HCT116 (cell line): ENCODE measurements at regions not wholly inside any gene's neighbourhood (a gene's known extent, or its start where the extent isn't known, plus 50 kb on each side); places are given as distances from the start of the nearest gene placed in this dataset.

Source experiments
- ATAC-seq: fragments of 200-7000 bp; cut with Tn5 transposase; 2 replicates; pipeline ENCODE4 v1.9.1; 2020; ENCODE audit warnings: mild to moderate bottlenecking, moderate library complexity
- BruUV-seq: library from RNA; stranded (reverse); fragments of 400-500 nt; replicated peaks from 2 replicates; lab custom pipeline; 2021; lab: Mats Ljungman, UMichigan
- CTCF ChIA-PET: fragments of 300-600 bp; sonication (Branson Sonifier 250); formaldehyde crosslinking; loops from one replicate; lab custom pipeline; 2021; ENCODE audit warnings: antibody characterized with exemption; lab: Charles Lee
- POLR2A ChIA-PET: fragments of 300-600, 350-600 bp; sonication (Branson Sonifier 250); formaldehyde crosslinking; loops from one replicate; lab custom pipeline; 2021; ENCODE audit warnings: antibody characterized with exemption; lab: Charles Lee
- RAD21 ChIA-PET, 2 experiments: fragments of 300-600 bp; sonication (Branson Sonifier 250); formaldehyde crosslinking; loops; one replicate each; lab custom pipeline; 2023; ENCODE audit warnings: low total read pairs in 2 of 2; ENCODE audit not compliant: uncharacterized antibody in 2 of 2, unreplicated experiment in 2 of 2, low non-redundant PET in 1 of 2; lab: Charles Lee
- DNase-seq: peaks from one replicate; pipeline ENCODE4 v3.0.0-alpha.2; 2010; ENCODE audit warnings: low read depth, low spot score
- H2AFZ ChIP-seq: fragments of 200-600 bp; shearing (Covaris generic), sonication (generic); 2 replicates; pipeline ENCODE4 v1.6.1; 2017; ENCODE audit warnings: low read depth, mixed run types, mixed read lengths, antibody characterized with exemption, low read length; ENCODE audit not compliant: poor library complexity, severe bottlenecking
- H3K27ac ChIP-seq: 2 replicates; pipeline ENCODE4 v1.5.1; 2012; ENCODE audit warnings: low read depth, low read length
- H3K27me3 ChIP-seq: fragments of 200-600 bp; sonication (generic); 2 replicates; pipeline ENCODE4 v1.6.1; 2016; ENCODE audit warnings: mixed run types, low read length, mixed read lengths; ENCODE audit not compliant: insufficient read depth
- H3K36me3 ChIP-seq, 2 experiments: fragments of 200-500 bp in 1 of 2; fragments of 200-600 bp in 1 of 2; sonication (Bioruptor generic) in 1 of 2; sonication (generic) in 1 of 2; 2 replicates each; pipeline versions ENCODE4 v1.5.1 to v1.6.1; 2014 to 2016; ENCODE audit warnings: low read length in 2 of 2, inconsistent platforms in 1 of 2, mixed read lengths in 1 of 2, mixed run types in 1 of 2; ENCODE audit not compliant: insufficient read depth in 2 of 2, control insufficient read depth in 1 of 2
- H3K4me1 ChIP-seq, 2 experiments: fragments of 200-600 bp in 1 of 2; sonication (generic) in 1 of 2; 2 replicates each; pipeline versions ENCODE4 v1.5.1 to v1.6.1; 2012 to 2017; ENCODE audit warnings: low read length in 2 of 2, inconsistent platforms in 1 of 2, mild to moderate bottlenecking in 1 of 2, mixed read lengths in 1 of 2, mixed run types in 1 of 2, moderate library complexity in 1 of 2; ENCODE audit not compliant: insufficient read depth in 2 of 2, control insufficient read depth in 1 of 2
- H3K4me2 ChIP-seq: fragments of 200-600 bp; sonication (generic); 2 replicates; pipeline ENCODE4 v1.6.1; 2017; ENCODE audit warnings: mixed run types, low read length, mixed read lengths
- H3K4me3 ChIP-seq, 2 experiments: fragments of 200-600 bp in 1 of 2; sonication (generic) in 1 of 2; replicated peaks in 1 of 2; 2 replicates each; pipeline ENCODE4 v1.5.1; 2011 to 2016; ENCODE audit warnings: low read length in 2 of 2, control low read depth in 1 of 2, low read depth in 1 of 2, mild to moderate bottlenecking in 1 of 2, mixed read lengths in 1 of 2, mixed run types in 1 of 2
- H3K79me2 ChIP-seq: fragments of 200-600 bp; sonication (generic); 2 replicates; pipeline ENCODE4 v1.6.1; 2017; ENCODE audit warnings: mild to moderate bottlenecking, mixed run types, low read length, moderate library complexity, mixed read lengths; ENCODE audit not compliant: insufficient read depth
- H3K9ac ChIP-seq: fragments of 200-600 bp; sonication (generic); 2 replicates; pipeline ENCODE4 v1.6.1; 2016; ENCODE audit warnings: low read length, mixed read lengths
- H3K9me2 ChIP-seq: fragments of 200-600 bp; sonication (generic), shearing (Covaris generic); 2 replicates; pipeline ENCODE4 v1.6.1; 2017; ENCODE audit warnings: mixed run types, mild to moderate bottlenecking, moderate library complexity; ENCODE audit not compliant: insufficient read depth
- H3K9me3 ChIP-seq, 2 experiments: fragments of 200-500 bp in 1 of 2; fragments of 200-600 bp in 1 of 2; sonication (Bioruptor generic) in 1 of 2; sonication (generic) in 1 of 2; 2 replicates each; pipeline ENCODE4 v1.6.1; 2014 to 2017; ENCODE audit warnings: low read length in 2 of 2, mixed read lengths in 2 of 2, inconsistent platforms in 1 of 2, low read depth in 1 of 2, mild to moderate bottlenecking in 1 of 2, mixed run types in 1 of 2, moderate library complexity in 1 of 2; ENCODE audit not compliant: control insufficient read depth in 1 of 2, insufficient read depth in 1 of 2
- H4K20me1 ChIP-seq: fragments of 200-600 bp; sonication (generic), shearing (Covaris generic); 2 replicates; pipeline ENCODE4 v1.6.1; 2017; ENCODE audit warnings: mixed run types, mild to moderate bottlenecking, moderate library complexity; ENCODE audit not compliant: insufficient read depth
- CBX3 ChIP-seq: IDR thresholded peaks from 2 replicates; pipeline ENCODE4 v1.6.1; 2012; ENCODE audit warnings: low read depth
- EZH2phosphoT487 ChIP-seq: fragments of 200-600 bp; IDR thresholded peaks from 2 replicates; pipeline ENCODE4 v1.6.1; 2018; ENCODE audit warnings: antibody characterized with exemption, borderline replicate concordance
- FOSL1 ChIP-seq: IDR thresholded peaks from 2 replicates; pipeline ENCODE4 v1.6.1; 2012; ENCODE audit warnings: low read depth
- SP1 ChIP-seq: IDR thresholded peaks from 2 replicates; pipeline ENCODE4 v1.6.1; 2012; ENCODE audit warnings: low read depth
- SRF ChIP-seq: IDR thresholded peaks from 2 replicates; pipeline ENCODE4 v1.6.1; 2012; ENCODE audit warnings: low read depth
- intact Hi-C: fragments of 100-400 bp; cut with micrococcal nuclease; formaldehyde crosslinking; loops from 2 replicates; pipeline ENCODE4 v1.10.0; 2022
- TF ChIP-seq, protein P1 (sequence below): IDR thresholded peaks from 2 replicates; pipeline ENCODE4 v1.6.1; 2012; ENCODE audit warnings: low read depth
- TF ChIP-seq, protein P2 (sequence below), 3 experiments: fragments of 200-600 bp in 1 of 3; sonication (generic) in 1 of 3; IDR thresholded peaks in 2 of 3; conservative IDR thresholded peaks in 1 of 3; 2 replicates each; pipeline ENCODE4 v1.5.1; 2012 to 2017; ENCODE audit warnings: low read depth in 2 of 3, low read length in 2 of 3, antibody characterized with exemption in 1 of 3, borderline replicate concordance in 1 of 3, control low read depth in 1 of 3, mild to moderate bottlenecking in 1 of 3, mixed read lengths in 1 of 3, mixed run types in 1 of 3, moderate library complexity in 1 of 3; ENCODE audit not compliant: insufficient read depth in 1 of 3
- TF ChIP-seq, protein P3 (sequence below): IDR thresholded peaks from 2 replicates; pipeline ENCODE4 v1.6.1; 2011; ENCODE audit warnings: mild to moderate bottlenecking, low read length, moderate library complexity; ENCODE audit not compliant: insufficient replicate concordance; ENCODE audit errors: extremely low read depth

DNA sequence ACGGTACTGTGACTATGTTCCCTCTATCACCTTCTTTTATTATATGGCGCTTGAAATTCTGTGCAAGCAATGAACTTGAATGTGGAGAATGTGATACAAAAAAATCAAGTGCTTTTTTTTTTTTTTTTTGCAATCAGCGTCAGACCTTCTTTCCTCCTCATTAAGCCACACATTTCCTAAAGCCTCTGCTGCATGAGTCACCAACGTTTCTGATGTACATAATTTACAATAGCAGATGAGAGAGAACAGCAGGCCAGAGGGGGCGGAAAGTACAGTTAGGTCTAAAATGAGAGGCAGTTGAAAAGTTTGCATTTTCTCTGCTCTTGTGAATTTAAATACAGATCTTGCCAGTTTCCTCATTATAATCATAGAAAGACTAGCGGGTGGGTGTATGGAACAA lies 114.6 kb upstream of the RIPOR2 start:
- no peak overlapping the region for H2AFZ ChIP-seq
- no TSS peak for BruUV-seq
- H3K27me3 ChIP-seq = no peaks in the 10 kb centered on the region
- ATAC-seq = no peak
- no peak overlapping the region for H3K27ac ChIP-seq
- H3K79me2 ChIP-seq = no peaks in the 10 kb centered on the region
- H3K9ac ChIP-seq = no peak overlapping the region
- no peaks in the 10 kb centered on the region for H3K9me2 ChIP-seq
- intact Hi-C loops = no loop called here
- no peaks in the 10 kb centered on the region for H4K20me1 ChIP-seq
- H3K9me3 ChIP-seq = no peaks in the 10 kb centered on the region
- CTCF ChIA-PET = no interaction called here
- no peak overlapping the region for H3K4me2 ChIP-seq
- H3K4me3 ChIP-seq = no peak overlapping the region
- TF ChIP-seq CBX3 = no peak
- TF ChIP-seq, protein P1, sequence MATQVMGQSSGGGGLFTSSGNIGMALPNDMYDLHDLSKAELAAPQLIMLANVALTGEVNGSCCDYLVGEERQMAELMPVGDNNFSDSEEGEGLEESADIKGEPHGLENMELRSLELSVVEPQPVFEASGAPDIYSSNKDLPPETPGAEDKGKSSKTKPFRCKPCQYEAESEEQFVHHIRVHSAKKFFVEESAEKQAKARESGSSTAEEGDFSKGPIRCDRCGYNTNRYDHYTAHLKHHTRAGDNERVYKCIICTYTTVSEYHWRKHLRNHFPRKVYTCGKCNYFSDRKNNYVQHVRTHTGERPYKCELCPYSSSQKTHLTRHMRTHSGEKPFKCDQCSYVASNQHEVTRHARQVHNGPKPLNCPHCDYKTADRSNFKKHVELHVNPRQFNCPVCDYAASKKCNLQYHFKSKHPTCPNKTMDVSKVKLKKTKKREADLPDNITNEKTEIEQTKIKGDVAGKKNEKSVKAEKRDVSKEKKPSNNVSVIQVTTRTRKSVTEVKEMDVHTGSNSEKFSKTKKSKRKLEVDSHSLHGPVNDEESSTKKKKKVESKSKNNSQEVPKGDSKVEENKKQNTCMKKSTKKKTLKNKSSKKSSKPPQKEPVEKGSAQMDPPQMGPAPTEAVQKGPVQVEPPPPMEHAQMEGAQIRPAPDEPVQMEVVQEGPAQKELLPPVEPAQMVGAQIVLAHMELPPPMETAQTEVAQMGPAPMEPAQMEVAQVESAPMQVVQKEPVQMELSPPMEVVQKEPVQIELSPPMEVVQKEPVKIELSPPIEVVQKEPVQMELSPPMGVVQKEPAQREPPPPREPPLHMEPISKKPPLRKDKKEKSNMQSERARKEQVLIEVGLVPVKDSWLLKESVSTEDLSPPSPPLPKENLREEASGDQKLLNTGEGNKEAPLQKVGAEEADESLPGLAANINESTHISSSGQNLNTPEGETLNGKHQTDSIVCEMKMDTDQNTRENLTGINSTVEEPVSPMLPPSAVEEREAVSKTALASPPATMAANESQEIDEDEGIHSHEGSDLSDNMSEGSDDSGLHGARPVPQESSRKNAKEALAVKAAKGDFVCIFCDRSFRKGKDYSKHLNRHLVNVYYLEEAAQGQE = no peak
- TF ChIP-seq, protein P2, sequence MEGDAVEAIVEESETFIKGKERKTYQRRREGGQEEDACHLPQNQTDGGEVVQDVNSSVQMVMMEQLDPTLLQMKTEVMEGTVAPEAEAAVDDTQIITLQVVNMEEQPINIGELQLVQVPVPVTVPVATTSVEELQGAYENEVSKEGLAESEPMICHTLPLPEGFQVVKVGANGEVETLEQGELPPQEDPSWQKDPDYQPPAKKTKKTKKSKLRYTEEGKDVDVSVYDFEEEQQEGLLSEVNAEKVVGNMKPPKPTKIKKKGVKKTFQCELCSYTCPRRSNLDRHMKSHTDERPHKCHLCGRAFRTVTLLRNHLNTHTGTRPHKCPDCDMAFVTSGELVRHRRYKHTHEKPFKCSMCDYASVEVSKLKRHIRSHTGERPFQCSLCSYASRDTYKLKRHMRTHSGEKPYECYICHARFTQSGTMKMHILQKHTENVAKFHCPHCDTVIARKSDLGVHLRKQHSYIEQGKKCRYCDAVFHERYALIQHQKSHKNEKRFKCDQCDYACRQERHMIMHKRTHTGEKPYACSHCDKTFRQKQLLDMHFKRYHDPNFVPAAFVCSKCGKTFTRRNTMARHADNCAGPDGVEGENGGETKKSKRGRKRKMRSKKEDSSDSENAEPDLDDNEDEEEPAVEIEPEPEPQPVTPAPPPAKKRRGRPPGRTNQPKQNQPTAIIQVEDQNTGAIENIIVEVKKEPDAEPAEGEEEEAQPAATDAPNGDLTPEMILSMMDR (IDR thresholded peaks at IDR 0.05 in 2 of 3, conservative IDR thresholded peaks at IDR 0.05 in 1 of 3; ENCODE audit: borderline replicate concordance in 1 of 3, insufficient read depth in 1 of 3, low read depth in 2 of 3, low read length in 2 of 3) = no peak
- TF ChIP-seq SP1 = no peak
- no peak for TF ChIP-seq SRF
- no peak for TF ChIP-seq FOSL1
- TF ChIP-seq, protein P3, sequence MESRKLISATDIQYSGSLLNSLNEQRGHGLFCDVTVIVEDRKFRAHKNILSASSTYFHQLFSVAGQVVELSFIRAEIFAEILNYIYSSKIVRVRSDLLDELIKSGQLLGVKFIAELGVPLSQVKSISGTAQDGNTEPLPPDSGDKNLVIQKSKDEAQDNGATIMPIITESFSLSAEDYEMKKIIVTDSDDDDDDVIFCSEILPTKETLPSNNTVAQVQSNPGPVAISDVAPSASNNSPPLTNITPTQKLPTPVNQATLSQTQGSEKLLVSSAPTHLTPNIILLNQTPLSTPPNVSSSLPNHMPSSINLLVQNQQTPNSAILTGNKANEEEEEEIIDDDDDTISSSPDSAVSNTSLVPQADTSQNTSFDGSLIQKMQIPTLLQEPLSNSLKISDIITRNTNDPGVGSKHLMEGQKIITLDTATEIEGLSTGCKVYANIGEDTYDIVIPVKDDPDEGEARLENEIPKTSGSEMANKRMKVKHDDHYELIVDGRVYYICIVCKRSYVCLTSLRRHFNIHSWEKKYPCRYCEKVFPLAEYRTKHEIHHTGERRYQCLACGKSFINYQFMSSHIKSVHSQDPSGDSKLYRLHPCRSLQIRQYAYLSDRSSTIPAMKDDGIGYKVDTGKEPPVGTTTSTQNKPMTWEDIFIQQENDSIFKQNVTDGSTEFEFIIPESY = no peak
- no peak for TF ChIP-seq EZH2phosphoT487
- H3K4me1 ChIP-seq = no peaks in the 10 kb centered on the region
- H3K36me3 ChIP-seq = no peaks in the 10 kb centered on the region
- POLR2A ChIA-PET = no interaction called here
- no peak for DNase-seq
- RAD21 ChIA-PET = no interaction called here
